HG03342 (cell line): ENCODE measurements at regions not wholly inside any gene's neighbourhood (a gene's known extent, or its start where the extent isn't known, plus 50 kb on each side); places are given as distances from the start of the nearest gene placed in this dataset.

Experiments used
- ATAC-seq: cut with Tn5 transposase; IDR thresholded peaks from one replicate; pipeline ENCODE4 v1.9.1; 2021; ENCODE audit warnings: mild to moderate bottlenecking, moderate library complexity; ENCODE audit not compliant: unreplicated experiment

DNA sequence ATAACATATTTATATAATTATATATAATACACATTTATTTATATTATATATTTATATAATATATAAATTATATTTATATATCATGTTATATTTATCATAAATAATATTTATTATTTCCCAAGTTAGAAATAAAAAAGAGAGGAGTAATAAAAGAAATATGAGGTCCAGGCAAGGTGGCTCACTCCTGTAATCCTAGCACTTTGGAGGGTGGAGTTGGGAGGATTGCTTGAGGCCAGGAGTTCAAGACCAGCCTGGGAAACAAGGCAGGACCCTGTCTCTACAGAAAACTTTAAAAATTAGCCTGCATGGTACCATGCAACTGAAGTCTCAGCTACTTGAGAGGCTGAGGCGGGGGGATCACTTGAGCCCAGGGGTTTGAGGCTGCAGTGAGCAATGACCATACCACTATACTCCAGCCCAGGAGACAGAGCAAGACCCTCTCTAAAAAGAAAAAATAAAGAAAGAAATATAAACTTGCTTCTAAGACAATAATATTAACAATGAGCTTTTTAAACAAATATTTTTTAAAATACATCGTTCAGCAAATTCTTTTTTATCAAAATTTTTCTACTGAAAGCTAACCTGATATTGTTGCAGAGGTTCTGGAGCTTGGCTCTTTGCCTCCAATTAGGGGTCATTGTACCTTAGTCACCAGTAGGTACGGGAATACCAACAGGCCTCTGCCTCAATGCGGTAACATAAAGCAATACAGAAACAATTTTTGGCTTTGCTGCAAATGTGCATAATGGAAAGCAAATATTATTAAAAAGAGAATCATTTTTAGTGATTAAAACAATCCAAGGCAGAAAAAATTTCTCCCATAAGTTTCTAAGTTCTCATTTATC is 290.0 kb downstream of the SETD4 start:
- ATAC-seq = no peak

DNA sequence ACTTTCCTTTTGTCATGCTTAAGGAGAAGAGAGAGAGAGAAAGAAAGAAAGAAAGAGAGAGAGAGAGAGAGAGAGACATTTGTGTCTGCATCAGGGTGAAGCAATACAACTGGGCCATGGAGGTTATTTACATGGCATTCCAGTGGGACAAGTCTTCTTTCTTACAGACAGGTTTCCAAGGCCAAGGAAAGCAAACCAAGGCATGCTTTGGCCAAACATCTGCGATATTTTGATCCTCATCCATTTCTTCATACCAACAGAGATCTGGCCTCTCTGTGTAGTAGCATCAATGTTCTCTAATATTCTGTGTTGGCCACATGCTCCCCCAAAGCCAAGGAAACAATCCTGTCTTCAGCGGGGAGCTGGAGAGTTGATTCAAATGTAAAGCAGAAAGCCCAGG is 292.1 kb downstream of the SETD4 start:
- no peak for ATAC-seq

DNA sequence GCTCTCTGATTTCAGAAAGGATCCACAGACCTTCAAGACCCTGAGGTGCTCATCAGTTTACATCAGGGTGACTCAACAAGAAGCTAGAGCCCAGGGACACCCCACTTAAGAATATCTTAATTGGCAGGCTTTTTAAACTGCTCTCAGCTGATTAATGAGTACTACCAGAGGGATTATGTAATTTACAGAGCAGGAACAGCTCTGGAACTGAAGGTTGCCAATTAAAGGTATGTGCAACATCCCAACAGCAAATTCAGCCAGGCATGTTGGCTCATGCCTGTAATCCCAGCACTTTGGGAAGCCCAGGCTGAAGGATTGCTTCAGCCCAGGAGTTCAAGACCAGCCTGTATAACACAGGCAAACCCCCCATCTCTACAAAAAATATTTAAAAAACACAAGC is 295.7 kb downstream of the SETD4 start:
- ATAC-seq = no peak

DNA sequence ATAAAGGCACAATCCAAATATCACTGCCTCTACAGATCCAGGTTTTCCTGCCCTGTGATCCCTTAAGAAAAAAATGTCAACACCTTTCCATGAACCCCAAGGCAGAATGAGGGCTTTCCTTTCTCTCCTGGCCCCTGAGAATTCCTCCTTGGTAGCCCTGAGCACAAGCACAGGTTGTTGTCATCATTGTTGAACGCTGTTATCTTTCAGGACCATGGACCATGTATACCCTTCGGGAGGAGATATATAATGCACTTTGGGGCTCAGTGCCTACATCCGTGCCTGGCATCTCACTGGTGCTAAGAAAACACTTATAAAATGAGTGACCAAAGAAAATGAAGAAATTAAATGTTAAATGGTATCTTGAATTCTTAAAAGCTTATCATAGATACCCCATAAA is 296.2 kb downstream of the SETD4 start:
- ATAC-seq = no peak

DNA sequence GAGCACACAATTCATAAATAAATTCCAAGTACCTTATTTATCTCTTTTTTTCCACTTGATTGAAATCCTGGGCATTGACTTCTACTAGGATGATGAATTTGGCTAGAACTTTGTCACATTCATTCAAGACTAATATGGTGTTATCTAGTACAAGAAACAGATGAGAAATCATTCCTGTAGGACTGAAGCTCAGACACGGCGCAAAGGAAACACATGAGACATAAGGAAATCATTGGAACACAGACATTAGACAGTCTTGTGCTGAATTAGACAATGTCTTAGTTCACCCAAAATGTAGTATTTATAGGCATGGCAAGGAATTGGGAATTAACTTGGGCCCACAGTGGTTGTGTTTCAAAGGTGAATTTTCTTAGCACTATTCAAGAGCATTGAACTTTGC is 305.7 kb downstream of the SETD4 start:
- ATAC-seq = no peak

DNA sequence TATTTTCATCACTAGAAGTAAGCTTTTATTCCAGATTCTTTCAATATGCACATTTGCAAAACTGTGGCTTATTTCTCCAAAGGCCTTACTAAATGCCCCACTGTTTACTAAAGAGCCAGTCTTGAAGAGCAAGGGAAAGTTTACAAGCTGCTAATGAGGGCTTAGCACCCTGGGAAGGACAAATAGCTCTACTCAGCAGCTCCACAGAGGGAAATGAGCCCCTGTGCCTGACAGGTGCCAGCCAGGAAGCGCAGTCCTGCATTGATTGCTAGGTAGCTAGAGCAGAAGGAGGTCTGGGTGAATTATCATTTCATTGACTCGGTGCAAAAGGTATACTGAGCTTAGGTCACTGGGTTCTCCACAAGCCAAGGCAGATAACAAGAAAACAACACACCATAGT is 307.0 kb downstream of the SETD4 start:
- no peak for ATAC-seq

DNA sequence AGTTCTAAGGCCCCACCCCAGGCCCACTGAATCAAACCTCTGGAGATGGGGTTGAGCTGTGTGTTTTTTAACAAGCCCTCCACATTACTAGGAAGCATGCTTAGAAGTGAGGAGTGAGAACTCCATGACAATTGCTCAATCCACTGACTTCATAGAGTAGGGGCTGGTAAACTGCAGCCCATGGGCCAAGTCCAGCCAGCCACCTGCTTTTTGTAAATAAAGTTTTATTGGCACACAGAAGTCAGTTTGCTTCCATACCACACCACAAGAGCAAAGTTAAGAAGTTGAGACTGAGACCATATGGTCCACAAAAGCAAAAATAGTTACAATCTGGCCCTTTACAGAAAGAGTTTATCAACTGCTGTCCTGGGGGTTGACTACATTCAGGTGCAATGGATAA is 309.2 kb downstream of the SETD4 start:
- ATAC-seq = no peak

DNA sequence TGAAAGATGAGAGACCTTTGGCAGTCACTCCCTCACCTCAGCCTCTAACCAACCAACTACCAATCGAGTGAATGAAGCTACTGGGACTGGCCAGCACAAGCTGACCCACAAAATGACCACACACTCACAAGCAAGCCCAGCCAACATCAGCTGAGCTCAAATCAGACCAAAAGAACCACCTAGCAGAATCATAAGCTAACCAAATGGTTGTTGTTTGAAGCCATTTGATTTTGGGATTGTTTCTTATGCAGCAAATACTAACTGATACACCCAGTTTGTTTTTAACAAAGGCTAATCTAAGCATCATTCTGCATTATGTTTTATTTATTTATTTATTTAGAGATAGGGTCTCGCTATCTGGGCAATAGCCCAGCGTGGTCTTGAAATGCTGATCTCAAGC is 310.4 kb downstream of the SETD4 start:
- no peak for ATAC-seq

DNA sequence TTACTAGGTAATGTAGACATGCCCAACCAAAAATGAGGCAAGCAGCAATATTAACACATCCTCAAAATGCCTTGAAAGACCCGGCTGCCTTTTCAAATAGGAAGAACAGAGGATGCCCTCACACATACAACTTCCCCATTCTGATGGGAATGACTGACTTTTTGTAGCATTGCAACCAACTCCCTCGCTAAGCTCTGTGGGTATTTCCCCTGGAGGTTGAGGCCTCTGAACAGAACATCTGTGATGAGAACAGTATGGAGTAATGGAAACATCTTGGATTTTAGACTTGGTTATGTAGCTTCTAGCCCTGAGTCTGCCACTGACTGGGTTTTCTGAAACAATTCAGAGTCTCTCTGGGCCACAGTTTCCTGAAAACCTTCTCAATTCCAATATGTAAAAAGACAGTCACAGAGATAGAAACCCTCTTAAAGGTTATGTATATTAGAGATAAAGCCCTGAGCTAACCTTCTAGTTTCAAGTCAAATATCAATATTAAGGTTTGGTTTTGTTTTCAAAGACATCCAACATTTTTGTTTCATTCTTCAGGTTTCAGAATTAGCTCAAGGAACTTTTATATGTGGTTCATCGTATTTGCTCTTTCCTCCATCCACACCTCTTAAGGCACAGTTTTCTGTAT is 311.5 kb downstream of the SETD4 start:
- ATAC-seq = no peak

DNA sequence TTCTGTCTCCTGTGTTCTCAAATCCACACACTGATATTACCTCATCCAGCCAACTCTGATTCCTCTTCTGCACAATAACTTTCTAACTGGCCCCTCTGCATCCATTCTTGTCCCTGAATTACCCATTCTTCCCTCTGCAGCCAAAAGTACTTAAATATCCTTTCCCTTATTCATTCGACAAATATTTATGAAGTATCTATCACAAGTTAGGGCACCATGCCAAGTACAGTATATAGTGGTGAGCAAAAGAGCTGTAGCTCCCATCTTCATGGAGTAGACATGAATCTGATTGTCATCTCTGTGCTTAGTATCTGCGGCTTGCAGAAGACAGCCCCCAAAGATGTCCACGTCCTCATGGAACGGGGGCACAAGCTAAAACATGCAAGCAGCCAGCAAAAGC is 316.8 kb downstream of the SETD4 start:
- ATAC-seq = no peak

DNA sequence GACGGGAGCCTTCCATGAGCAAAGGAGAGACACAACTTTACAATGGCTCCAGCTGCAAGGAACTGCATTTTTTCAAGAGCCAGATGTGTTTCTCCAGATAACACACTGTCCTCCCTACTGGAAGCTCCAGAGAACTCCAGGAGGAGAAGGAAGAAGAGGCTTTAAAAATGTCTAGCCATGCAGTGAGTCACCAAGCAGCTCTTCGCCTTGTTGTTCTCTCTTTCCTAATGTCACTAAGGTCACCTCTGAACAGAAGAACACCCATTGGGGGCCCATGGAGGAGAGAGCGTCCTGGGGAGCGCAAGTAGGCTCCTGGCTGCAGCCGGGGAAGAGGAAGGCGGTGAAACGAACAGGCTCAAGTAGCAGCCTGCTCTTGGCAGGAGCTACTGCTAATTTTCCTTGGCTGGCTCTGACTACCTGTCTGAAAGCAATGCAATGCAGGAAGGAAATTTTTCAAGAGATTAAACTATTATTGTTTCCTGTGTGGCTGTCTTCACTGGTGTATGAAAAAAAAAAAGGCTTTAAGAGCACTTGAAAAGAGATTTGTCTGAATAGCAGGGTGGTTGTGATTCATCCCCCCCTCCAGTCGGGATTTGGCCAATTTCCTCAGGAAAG is 321.9 kb downstream of the SETD4 start:
- ATAC-seq = no peak

DNA sequence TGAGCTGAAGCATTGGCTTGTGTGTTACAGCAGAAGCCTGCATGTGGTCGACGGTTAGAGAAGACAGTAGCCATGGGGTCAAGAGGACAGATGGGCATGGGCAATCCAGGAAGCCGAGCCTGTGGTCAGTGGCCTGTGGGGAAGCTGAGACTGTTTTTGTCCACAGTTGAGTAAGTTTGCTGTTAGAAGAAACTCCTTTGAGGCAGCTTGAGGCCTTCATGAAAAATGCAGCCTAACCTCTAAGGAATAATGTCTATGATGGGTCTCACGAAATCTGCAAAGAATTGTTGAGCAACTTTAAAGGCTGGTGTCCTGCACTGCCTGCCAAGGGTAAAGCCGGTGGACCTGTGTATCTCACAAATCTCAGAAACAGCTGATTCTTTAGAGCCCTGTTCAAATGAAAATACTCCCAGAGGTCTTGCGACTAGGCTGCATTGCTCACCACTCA is 322.4 kb downstream of the SETD4 start:
- ATAC-seq = no peak

DNA sequence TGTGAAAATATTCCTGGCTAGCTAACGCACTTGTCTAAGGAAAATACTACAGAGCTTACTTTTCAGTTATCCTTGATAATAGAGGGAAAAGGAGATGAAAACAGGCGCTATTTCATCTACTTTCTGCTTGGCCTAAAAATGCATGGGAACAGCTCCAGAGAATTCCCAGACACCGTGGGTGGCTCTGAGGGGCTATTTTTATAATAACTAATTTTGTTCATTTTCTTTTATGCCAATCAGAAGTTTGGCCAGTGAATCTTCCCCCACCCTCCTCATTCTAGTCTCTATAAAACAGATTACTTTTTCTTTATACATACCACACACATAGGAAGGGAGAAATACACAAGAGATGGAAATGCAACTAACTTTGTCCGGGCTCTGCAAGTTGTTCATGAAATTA is 322.9 kb downstream of the SETD4 start:
- no peak for ATAC-seq

DNA sequence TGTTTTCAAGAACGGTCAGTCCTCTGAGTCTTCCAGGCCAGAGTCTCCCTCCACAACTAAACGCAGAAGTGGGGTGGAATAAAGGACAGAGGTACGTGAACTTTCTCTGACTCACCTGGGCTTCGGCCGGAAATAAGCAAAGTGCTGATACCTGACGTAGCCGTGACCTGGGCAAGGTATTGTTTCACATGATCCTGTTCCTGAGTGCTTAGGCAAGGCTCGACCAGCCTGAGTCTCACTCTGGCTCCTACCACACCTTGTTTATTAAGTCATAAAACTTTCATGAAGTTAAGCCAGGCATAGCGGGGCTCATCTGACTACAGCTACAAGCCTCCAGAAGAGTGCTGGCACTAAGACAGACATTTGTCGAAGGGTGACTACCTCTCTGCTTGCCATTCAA is 327.5 kb downstream of the SETD4 start:
- no peak for ATAC-seq

DNA sequence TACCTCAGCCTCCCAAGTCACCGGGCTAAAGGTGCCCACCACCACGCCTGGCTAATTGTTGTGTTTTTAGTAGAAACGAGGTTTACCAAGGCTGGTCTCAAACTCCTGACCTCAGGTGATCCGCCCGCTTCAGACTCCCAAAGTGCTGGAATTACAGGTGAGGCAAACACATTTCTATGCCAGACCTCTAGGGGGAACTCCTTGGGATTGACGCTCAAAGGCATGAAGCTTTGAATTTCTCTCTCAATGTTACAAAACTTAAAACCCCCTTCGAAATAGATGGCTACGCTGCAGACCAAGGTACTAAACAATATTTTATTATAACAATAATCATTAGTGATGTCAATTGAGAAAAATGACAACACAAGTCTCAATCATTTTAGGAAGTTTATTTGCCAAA is 330.0 kb downstream of the SETD4 start:
- ATAC-seq = no peak

DNA sequence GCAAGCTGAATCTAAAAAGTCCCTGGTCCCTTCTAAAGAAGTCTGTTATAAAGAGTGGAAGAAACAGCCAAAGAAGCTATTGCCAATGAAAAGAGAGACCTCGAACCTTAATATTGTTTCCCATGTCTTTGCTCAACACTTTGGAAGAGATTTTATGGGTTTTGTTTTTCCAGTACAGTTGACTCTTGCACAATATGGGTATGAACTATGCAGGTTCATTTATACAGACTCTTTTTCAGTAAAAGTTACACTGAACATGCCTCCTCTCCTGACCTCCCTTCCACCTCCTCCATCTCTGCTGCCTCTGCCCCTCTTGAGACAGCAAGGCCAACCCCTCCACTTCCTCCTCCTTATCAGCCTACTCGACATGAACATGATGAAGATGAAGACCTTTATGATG is 332.5 kb downstream of the SETD4 start:
- no peak for ATAC-seq

DNA sequence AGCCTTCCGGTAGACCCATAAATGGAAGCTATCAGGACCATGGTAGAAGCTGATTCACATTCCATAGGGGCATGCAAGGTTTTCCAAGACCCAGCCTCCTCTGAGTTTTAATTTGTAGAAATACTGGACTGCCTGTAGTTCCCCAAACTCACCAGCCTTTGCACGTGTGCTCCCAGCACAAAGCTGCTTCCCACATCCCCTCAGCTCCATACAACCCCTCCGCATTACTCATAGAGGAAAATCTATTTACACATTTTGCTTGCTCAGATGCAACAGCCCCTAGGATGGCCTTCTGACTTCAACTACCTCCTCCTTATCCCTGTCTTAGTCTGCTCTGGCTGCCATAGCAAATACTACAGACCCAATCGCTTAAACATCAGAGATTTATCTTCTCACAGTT is 336.2 kb downstream of the SETD4 start:
- ATAC-seq = no peak

DNA sequence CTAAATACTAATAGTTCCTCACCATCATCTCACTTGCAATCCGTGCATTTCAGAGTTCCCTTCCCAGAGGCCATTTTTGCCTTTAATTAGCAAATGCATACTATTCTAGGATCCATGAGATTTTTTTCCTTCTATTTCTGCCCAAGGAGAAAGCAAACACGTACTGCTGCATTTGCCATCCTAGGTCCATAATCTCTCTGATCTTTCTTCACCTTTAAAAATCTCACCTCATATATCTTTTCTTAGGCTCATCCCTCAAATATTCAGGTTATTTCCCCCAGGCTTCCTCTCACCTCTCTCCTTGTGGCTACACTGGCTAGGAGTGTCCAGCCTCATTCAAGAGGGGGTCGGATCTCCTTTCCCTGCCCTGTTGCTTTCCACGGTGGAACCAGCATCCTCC is 338.6 kb downstream of the SETD4 start:
- ATAC-seq = no peak

DNA sequence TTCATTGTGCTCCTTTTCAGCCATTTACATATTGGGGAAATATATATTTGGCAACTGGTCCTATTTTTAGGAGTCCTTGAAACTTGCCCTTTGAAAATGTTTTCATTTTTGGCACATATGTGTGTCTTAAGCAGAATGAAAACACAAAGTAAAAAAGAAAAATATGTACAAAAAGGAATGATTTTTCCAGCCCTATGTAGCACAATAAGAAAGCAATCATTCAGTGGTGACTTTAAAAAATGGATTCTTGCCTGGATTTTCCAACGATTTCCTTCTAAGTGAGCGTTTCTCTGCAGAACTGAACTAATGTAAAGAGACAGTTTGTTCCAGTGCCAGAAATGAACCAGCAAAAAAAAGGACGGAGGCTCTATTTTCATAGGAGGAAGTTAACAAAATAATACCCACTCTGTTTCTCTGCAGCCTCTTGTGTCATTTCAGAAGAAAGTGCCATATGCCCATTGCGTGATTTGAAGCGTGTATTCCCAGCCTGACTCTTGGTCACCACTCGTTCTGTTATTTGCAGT is 340.1 kb downstream of the SETD4 start:
- no peak for ATAC-seq

DNA sequence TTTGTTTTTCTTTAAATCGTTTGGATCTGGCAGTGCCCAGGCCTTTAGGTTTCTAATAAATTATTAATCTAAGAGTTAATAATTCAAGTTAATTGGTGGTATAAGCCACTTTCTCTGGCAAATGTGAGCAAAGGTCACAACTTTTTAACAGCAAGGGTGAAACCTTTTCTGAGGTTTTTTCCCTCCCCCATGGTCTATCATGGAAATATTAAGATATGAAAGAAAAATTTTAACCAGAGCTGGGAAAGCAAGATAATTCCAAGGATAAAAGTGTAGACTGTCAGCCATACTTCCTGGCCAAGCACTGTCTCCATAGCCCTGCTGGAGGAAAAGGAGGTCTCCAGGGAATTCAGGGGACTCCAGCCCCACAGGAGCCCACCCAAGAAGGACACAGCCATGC is 341.2 kb downstream of the SETD4 start:
- no peak for ATAC-seq

DNA sequence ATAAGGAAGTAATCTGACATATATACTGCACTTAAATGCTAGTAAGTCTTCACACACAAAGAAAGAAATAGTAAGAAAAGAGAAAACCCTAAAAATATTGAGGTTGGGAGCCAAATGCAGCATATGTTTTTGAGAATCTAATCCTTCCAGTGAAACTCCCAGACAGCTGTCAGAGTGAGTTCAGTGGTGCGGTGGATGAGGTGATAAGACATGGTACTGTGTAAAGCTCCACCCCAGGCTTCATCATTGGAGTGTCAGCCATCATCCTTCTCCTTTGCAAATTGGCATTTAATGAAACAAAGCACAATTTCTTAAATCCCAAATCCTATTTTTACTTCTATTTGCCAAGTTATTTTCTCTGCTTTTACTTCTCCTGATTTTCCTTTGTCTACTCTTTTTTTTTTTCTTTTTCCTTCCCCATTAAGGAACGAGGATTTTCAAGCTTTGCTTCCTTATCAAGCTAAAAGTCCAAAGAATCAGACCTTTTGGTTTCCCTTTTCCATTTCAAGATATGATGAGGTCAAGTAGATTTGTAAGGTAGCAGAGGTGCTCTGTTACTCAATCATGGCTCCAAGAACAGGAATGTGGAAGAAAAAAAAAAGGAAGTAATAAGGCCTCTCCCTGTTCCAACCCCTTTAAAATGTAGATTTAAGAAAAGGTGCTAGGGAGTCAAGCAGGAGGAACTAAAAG is 343.3 kb downstream of the SETD4 start:
- ATAC-seq = no peak
